OCI-LY1 (cell line): ENCODE measurements at regions not wholly inside any gene's neighbourhood (a gene's known extent, or its start where the extent isn't known, plus 50 kb on each side); places are given as distances from the start of the nearest gene placed in this dataset.

ENCODE experiments used
- H2AFZ ChIP-seq: fragments of 200-600 bp; sonication (generic), shearing (Covaris generic); 2 replicates; pipeline ENCODE4 v1.6.0; 2014; ENCODE audit warnings: antibody characterized with exemption, mild to moderate bottlenecking, low read length
- H3F3A ChIP-seq: fragments of 200-600 bp; sonication (generic), shearing (Covaris generic); 2 replicates; pipeline ENCODE4 v1.6.0; 2014; ENCODE audit warnings: mild to moderate bottlenecking, antibody characterized with exemption, low read length, moderate library complexity; ENCODE audit not compliant: insufficient read depth
- H3K27ac ChIP-seq: fragments of 200-600 bp; sonication (generic); 2 replicates; pipeline ENCODE4 v1.5.1; 2014; ENCODE audit warnings: low read length, mixed run types, mild to moderate bottlenecking, low read depth; ENCODE audit not compliant: poor library complexity, severe bottlenecking
- H3K27me3 ChIP-seq: fragments of 200-600 bp; sonication (generic); 2 replicates; pipeline ENCODE4 v1.6.0; 2014; ENCODE audit warnings: antibody characterized with exemption, mild to moderate bottlenecking, low read length, moderate library complexity; ENCODE audit not compliant: insufficient read depth
- H3K36me3 ChIP-seq: fragments of 200-600 bp; sonication (generic); 2 replicates; pipeline ENCODE4 v1.6.1; 2014; ENCODE audit warnings: mild to moderate bottlenecking, antibody characterized with exemption, low read length, moderate library complexity, mixed read lengths; ENCODE audit not compliant: insufficient read depth
- H3K4me1 ChIP-seq: fragments of 200-600 bp; sonication (generic); 2 replicates; pipeline ENCODE4 v1.5.1; 2014; ENCODE audit warnings: mild to moderate bottlenecking, low read length, moderate library complexity; ENCODE audit not compliant: insufficient read depth, severe bottlenecking
- H3K4me2 ChIP-seq: fragments of 200-600 bp; sonication (generic), shearing (Covaris generic); 2 replicates; pipeline ENCODE4 v1.6.1; 2014; ENCODE audit warnings: low read length
- H3K4me3 ChIP-seq: fragments of 200-600 bp; sonication (generic); 2 replicates; pipeline ENCODE4 v1.5.1; 2014; ENCODE audit warnings: low read length, low read depth, mild to moderate bottlenecking, mixed read lengths; ENCODE audit not compliant: poor library complexity, severe bottlenecking
- H3K79me2 ChIP-seq: fragments of 200-600 bp; shearing (Covaris generic); 2 replicates; pipeline ENCODE4 v1.6.1; 2016; ENCODE audit warnings: mixed run types, low read length, mixed read lengths; ENCODE audit not compliant: insufficient read depth
- H3K9ac ChIP-seq: fragments of 200-600 bp; sonication (generic), shearing (Covaris generic); 2 replicates; pipeline ENCODE4 v1.6.1; 2014; ENCODE audit warnings: mild to moderate bottlenecking, low read length, mixed read lengths
- H3K9me2 ChIP-seq: fragments of 200-600 bp; sonication (generic), shearing (Covaris generic); 2 replicates; pipeline ENCODE4 v1.6.1; 2014; ENCODE audit warnings: low read depth, mild to moderate bottlenecking, low read length, mixed read lengths
- H3K9me3 ChIP-seq: fragments of 200-600 bp; shearing (Covaris generic); 2 replicates; pipeline ENCODE4 v1.6.1; 2014; ENCODE audit warnings: low read length, mixed read lengths
- H4K20me1 ChIP-seq: fragments of 200-600 bp; sonication (generic), shearing (Covaris generic); 2 replicates; pipeline ENCODE4 v1.6.0; 2016; ENCODE audit warnings: mild to moderate bottlenecking, low read length; ENCODE audit not compliant: insufficient read depth
- CTCF ChIP-seq: fragments of 200-600 bp; sonication (generic), shearing (Covaris generic); IDR thresholded peaks from 2 replicates; pipeline ENCODE4 v1.5.1; 2017; ENCODE audit warnings: mild to moderate bottlenecking, antibody characterized with exemption, low read length, moderate library complexity, mixed read lengths
- EZH2 ChIP-seq: fragments of 200-600 bp; sonication (generic), shearing (Covaris generic); IDR thresholded peaks from 2 replicates; pipeline ENCODE4 v1.8.0; 2017; ENCODE audit warnings: borderline replicate concordance, mixed run types, mild to moderate bottlenecking, antibody characterized with exemption, low read length, moderate library complexity, mixed read lengths

- H3K27ac ChIP-seq, result no peak overlapping the region
- no peaks in the 10 kb centered on the region for H3K36me3 ChIP-seq
- no peaks in the 10 kb centered on the region for H3K27me3 ChIP-seq
Measured at GRCh38 chrX:11952176-11952720, 186.0 kb upstream of the FRMPD4 start.

GRCh38 chrX:11953615-11954014, 184.7 kb upstream of the FRMPD4 start:
- Histone ChIP-seq H3K36me3 (no peaks in the 10 kb centered on the region), H3F3A (no peaks in the 10 kb centered on the region), H3K9me3 (no peaks in the 10 kb centered on the region), H4K20me1 (no peaks in the 10 kb centered on the region), H2AFZ (no peak overlapping the region), H3K9ac (no peak overlapping the region), H3K27me3 (no peaks in the 10 kb centered on the region), H3K27ac (no peak overlapping the region), H3K9me2 (no peaks in the 10 kb centered on the region), H3K4me1 (no peaks in the 10 kb centered on the region), H3K4me2 (no peak overlapping the region), H3K79me2 (no peaks in the 10 kb centered on the region), H3K4me3 (no peak overlapping the region)
- TF ChIP-seq EZH2 (no peak), CTCF (no peak)

More at GRCh38 chrX:11952176-11952720, 186.0 kb upstream of the FRMPD4 start:
- H3K4me2 ChIP-seq, result no peak overlapping the region
- H3K9me2 ChIP-seq, result no peaks in the 10 kb centered on the region
- no peaks in the 10 kb centered on the region for H3K79me2 ChIP-seq
- no peak overlapping the region for H3K9ac ChIP-seq
- H3K4me1 ChIP-seq, result no peaks in the 10 kb centered on the region
- no peak overlapping the region for H3K4me3 ChIP-seq
- H3K9me3 ChIP-seq, result no peaks in the 10 kb centered on the region
- TF ChIP-seq CTCF (no peak), EZH2 (no peak)
- H3F3A ChIP-seq, result no peaks in the 10 kb centered on the region
- no peaks in the 10 kb centered on the region for H4K20me1 ChIP-seq
- no peak overlapping the region for H2AFZ ChIP-seq

GRCh38 chrX:11954176-11954575, 184.1 kb upstream of the FRMPD4 start:
- H3K36me3 ChIP-seq, result no peaks in the 10 kb centered on the region
- no peak overlapping the region for H3K4me2 ChIP-seq
- no peaks in the 10 kb centered on the region for H3K4me1 ChIP-seq
- H2AFZ ChIP-seq, result no peak overlapping the region
- no peaks in the 10 kb centered on the region for H3K79me2 ChIP-seq
- H3K9me2 ChIP-seq, result no peaks in the 10 kb centered on the region
- no peak for TF ChIP-seq EZH2
- TF ChIP-seq CTCF, result no peak
- H3K27ac ChIP-seq, result no peak overlapping the region
- no peaks in the 10 kb centered on the region for H3K27me3 ChIP-seq
- no peak overlapping the region for H3K4me3 ChIP-seq
- no peaks in the 10 kb centered on the region for H3F3A ChIP-seq
- no peak overlapping the region for H3K9ac ChIP-seq
- H3K9me3 ChIP-seq, result no peaks in the 10 kb centered on the region
- H4K20me1 ChIP-seq, result no peaks in the 10 kb centered on the region
